Activated CD8-positive, alpha-beta T cell treated with anti-CD3 and anti-CD28 coated beads for 36 hours (primary cell): ENCODE measurements at regions not wholly inside any gene's neighbourhood (a gene's known extent, or its start where the extent isn't known, plus 50 kb on each side); places are given as distances from the start of the nearest gene placed in this dataset.

Experiments
- ATAC-seq: fragments of 200-7000 bp; cut with Tn5 transposase; one replicate; pipeline ENCODE4 v1.10.0; 2021; ENCODE audit warnings: mild to moderate bottlenecking, moderate library complexity
- CTCF ChIA-PET: fragments of 350-600 bp; sonication (Branson Sonifier 250); formaldehyde crosslinking; loops from one replicate; lab custom pipeline; 2021; ENCODE audit warnings: antibody characterized with exemption; lab: Charles Lee
- POLR2A ChIA-PET: fragments of 350-600 bp; sonication (Branson Sonifier 250); formaldehyde crosslinking; loops from one replicate; lab custom pipeline; 2021; ENCODE audit warnings: antibody characterized with exemption; lab: Charles Lee
- DNase-seq: peaks from one replicate; pipeline ENCODE4 v3.0.0-alpha.2; 2020
- H3K27ac Mint-ChIP-seq: one replicate; pipeline ENCODE4 v1.8.0; 2021; ENCODE audit warnings: mild to moderate bottlenecking, mixed read lengths
- H3K27me3 Mint-ChIP-seq: one replicate; pipeline ENCODE4 v1.8.0; 2021; ENCODE audit warnings: mixed read lengths
- H3K36me3 Mint-ChIP-seq: one replicate; pipeline ENCODE4 v1.8.0; 2021; ENCODE audit warnings: low read depth, mixed read lengths
- H3K4me1 Mint-ChIP-seq: one replicate; pipeline ENCODE4 v1.8.0; 2021; ENCODE audit warnings: low read depth, mixed read lengths
- H3K4me3 Mint-ChIP-seq: one replicate; pipeline ENCODE4 v1.8.0; 2021; ENCODE audit warnings: mild to moderate bottlenecking, moderate library complexity, mixed read lengths
- H3K9me3 Mint-ChIP-seq: one replicate; pipeline ENCODE4 v1.8.0; 2021; ENCODE audit warnings: mixed read lengths
- CTCF ChIP-seq: fragments of 200-600 bp; IDR thresholded peaks from one replicate; pipeline ENCODE4 v1.8.0; 2022; ENCODE audit warnings: antibody characterized with exemption, mild to moderate bottlenecking
- intact Hi-C: fragments of 100-400 bp; cut with micrococcal nuclease; formaldehyde crosslinking; loops from one replicate; pipeline ENCODE4 v1.10.0; 2022

- ChIA-PET POLR2A (interaction anchor here (0.6 kb wide), 1 partner anchor 14 kb away, joined by 3 read pairs; no protein-coding TSS in a partner anchor), CTCF (no interaction called here)
- H3K9me3 Mint-ChIP-seq = no peaks in the 10 kb centered on the region
- H3K4me3 Mint-ChIP-seq = no peak overlapping the region
- no peak overlapping the region for H3K27ac Mint-ChIP-seq
- H3K4me1 Mint-ChIP-seq = peaks cover 4% of the 10 kb centered on the region
- intact Hi-C loops = no loop called here
- H3K27me3 Mint-ChIP-seq = no peaks in the 10 kb centered on the region
- H3K36me3 Mint-ChIP-seq = no peaks in the 10 kb centered on the region
- DNase-seq (no peak), ATAC-seq (no peak)
- no peak for TF ChIP-seq CTCF
Measured at GRCh38 chr14:98741523-98741922, 530.5 kb downstream of the BCL11B start.

GRCh38 chr14:98742001-98742400, 530.0 kb downstream of the BCL11B start:
- POLR2A ChIA-PET = interaction anchor here (0.6 kb wide), 1 partner anchor 14 kb away, joined by 3 read pairs; no protein-coding TSS in a partner anchor
- peaks cover 4% of the 10 kb centered on the region for H3K4me1 Mint-ChIP-seq

GRCh38 chr14:98743536-98743935, 528.5 kb downstream of the BCL11B start:
- Mint-ChIP-seq H3K9me3 (no peaks in the 10 kb centered on the region), H3K27ac (no peak overlapping the region), H3K36me3 (no peaks in the 10 kb centered on the region), H3K27me3 (no peaks in the 10 kb centered on the region), H3K4me1 (peaks cover 4% of the 10 kb centered on the region), H3K4me3 (no peak overlapping the region)
- DNase-seq (no peak), ATAC-seq (no peak)
- no peak for TF ChIP-seq CTCF
- CTCF ChIA-PET = no interaction called here
- intact Hi-C loops = no loop called here
- POLR2A ChIA-PET = no interaction called here

More at GRCh38 chr14:98742001-98742400, 530.0 kb downstream of the BCL11B start:
- Mint-ChIP-seq H3K4me3 (no peak overlapping the region), H3K36me3 (no peaks in the 10 kb centered on the region), H3K9me3 (no peaks in the 10 kb centered on the region), H3K27ac (no peak overlapping the region), H3K27me3 (no peaks in the 10 kb centered on the region)
- no peak for TF ChIP-seq CTCF
- intact Hi-C loops = no loop called here
- ATAC-seq = no peak
- CTCF ChIA-PET = no interaction called here
- no peak for DNase-seq

- no peak overlapping the region for H3K27ac Mint-ChIP-seq
Measured at GRCh38 chr14:98748966-98749365, 523.0 kb downstream of the BCL11B start.

GRCh38 chr14:98751110-98751509, 520.9 kb downstream of the BCL11B start:
- POLR2A ChIA-PET = no interaction called here

More at GRCh38 chr14:98748966-98749365, 523.0 kb downstream of the BCL11B start:
- no peak for DNase-seq
- ChIA-PET POLR2A (interaction anchor here (1.0 kb wide), 1 partner anchor 9 kb away, joined by 3 read pairs; no protein-coding TSS in a partner anchor), CTCF (no interaction called here)
- Mint-ChIP-seq H3K27me3 (no peaks in the 10 kb centered on the region), H3K4me1 (peaks cover 2% of the 10 kb centered on the region), H3K36me3 (no peaks in the 10 kb centered on the region), H3K9me3 (no peaks in the 10 kb centered on the region), H3K4me3 (no peak overlapping the region)
- intact Hi-C loops = no loop called here
- TF ChIP-seq CTCF = no peak
- no peak for ATAC-seq

More at GRCh38 chr14:98751110-98751509, 520.9 kb downstream of the BCL11B start:
- H3K9me3 Mint-ChIP-seq = peaks cover 11% of the 10 kb centered on the region
- no peak overlapping the region for H3K4me3 Mint-ChIP-seq
- no peak for TF ChIP-seq CTCF
- intact Hi-C loops = no loop called here
- peaks cover 4% of the 10 kb centered on the region for H3K4me1 Mint-ChIP-seq
- ATAC-seq (no peak), DNase-seq (no peak)
- H3K36me3 Mint-ChIP-seq = peaks cover 3% of the 10 kb centered on the region
- CTCF ChIA-PET = no interaction called here
- no peak overlapping the region for H3K27ac Mint-ChIP-seq
- no peaks in the 10 kb centered on the region for H3K27me3 Mint-ChIP-seq
